ENCODE measurements at regions not wholly inside any gene's neighbourhood (a gene's known extent, or its start where the extent isn't known, plus 50 kb on each side); places are given as distances from the start of the nearest gene placed in this dataset.
A peak's percentile ranks its signal among the peaks of the same experiment; 100 is the strongest.

DNA sequence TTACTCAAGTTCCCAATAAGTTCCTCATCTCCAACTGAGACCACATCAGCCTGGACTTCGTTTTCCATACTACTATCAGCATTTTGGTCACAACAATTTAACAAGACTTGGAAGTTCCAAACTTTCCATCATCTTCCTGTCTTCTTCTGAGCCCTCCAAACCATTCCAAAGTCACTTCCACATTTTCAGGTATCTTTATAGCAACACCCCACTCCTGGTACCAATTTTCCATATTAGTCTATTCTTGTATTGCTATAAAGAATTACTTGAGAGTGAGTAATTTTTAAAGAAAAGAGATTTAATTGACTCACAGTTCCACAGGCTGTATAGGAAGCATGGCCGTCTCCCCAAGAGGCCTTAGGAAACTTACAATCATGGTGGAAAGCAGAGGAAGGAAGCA, 138.6 kb upstream of the GPRIN3 start:
- H3K27me3 ChIP-seq (replicated peaks in 1 of 7): no peaks in the 10 kb centered on the region
- H3K4me3 ChIP-seq: no peak overlapping the region
- TF ChIP-seq, protein P1, sequence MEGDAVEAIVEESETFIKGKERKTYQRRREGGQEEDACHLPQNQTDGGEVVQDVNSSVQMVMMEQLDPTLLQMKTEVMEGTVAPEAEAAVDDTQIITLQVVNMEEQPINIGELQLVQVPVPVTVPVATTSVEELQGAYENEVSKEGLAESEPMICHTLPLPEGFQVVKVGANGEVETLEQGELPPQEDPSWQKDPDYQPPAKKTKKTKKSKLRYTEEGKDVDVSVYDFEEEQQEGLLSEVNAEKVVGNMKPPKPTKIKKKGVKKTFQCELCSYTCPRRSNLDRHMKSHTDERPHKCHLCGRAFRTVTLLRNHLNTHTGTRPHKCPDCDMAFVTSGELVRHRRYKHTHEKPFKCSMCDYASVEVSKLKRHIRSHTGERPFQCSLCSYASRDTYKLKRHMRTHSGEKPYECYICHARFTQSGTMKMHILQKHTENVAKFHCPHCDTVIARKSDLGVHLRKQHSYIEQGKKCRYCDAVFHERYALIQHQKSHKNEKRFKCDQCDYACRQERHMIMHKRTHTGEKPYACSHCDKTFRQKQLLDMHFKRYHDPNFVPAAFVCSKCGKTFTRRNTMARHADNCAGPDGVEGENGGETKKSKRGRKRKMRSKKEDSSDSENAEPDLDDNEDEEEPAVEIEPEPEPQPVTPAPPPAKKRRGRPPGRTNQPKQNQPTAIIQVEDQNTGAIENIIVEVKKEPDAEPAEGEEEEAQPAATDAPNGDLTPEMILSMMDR (IDR thresholded peaks at IDR 0.05 in 8 of 11, conservative IDR thresholded peaks at IDR 0.05 in 3 of 11): no peak
- TF ChIP-seq POLR2A (IDR thresholded peaks at IDR 0.05) (no peak), POLR2AphosphoS5 (IDR thresholded peaks at IDR 0.05) (no peak)
- 68 to 83% (median 72%) methylated on average over 2 of the region's 2 CpGs for WGBS, 5 donors
- intact Hi-C loops (cut with DNase I; ENCODE audit: low total_unique reads): no loop called here
- no peak overlapping the region for H3K27ac ChIP-seq
- no peaks in the 10 kb centered on the region for H3K4me1 ChIP-seq
- no peaks in the 10 kb centered on the region for H3K36me3 ChIP-seq
- peaks cover 14 to 33% (median 27%) of the 10 kb centered on the region in 8 donors for H3K9me3 ChIP-seq
- no peak for DNase-seq

DNA sequence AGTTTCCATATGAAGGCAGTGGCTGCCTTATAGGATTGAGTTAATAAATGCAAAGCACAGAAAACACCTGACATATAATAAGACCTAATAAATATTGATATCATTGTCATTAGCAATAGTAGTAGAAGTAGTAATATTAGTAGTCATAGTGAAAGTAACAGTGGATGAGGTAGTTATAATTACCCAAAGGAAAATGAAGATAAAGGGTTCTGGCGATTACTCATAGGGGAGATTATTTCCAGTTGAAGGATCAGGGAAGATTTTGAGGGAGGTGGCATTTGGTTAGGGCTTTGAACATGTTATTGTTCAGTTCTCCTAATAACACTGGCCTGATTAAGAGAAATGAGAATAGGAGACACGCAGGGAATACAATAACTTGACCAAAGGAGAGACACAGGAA, 131.9 kb upstream of the GPRIN3 start:
- WGBS, 5 donors: 72 to 88% (median 86%) methylated on average over 2 of the region's 2 CpGs
- Histone ChIP-seq H3K4me3 (no peak overlapping the region), H3K27ac (no peak overlapping the region), H3K36me3 (no peaks in the 10 kb centered on the region), H3K27me3 (replicated peaks in 1 of 7) (no peaks in the 10 kb centered on the region), H3K4me1 (peaks cover 0 to 12% (median 6%) of the 10 kb centered on the region in 6 donors), H3K9me3 (peaks cover 0 to 2% (median 0%) of the 10 kb centered on the region in 8 donors)
- TF ChIP-seq, protein P1 (IDR thresholded peaks at IDR 0.05 in 8 of 11, conservative IDR thresholded peaks at IDR 0.05 in 3 of 11): no peak
- TF ChIP-seq POLR2A (IDR thresholded peaks at IDR 0.05): no peak
- no peak for TF ChIP-seq POLR2AphosphoS5 (IDR thresholded peaks at IDR 0.05)
- intact Hi-C loops (cut with DNase I; ENCODE audit: low total_unique reads): no loop called here
- no peak for DNase-seq

DNA sequence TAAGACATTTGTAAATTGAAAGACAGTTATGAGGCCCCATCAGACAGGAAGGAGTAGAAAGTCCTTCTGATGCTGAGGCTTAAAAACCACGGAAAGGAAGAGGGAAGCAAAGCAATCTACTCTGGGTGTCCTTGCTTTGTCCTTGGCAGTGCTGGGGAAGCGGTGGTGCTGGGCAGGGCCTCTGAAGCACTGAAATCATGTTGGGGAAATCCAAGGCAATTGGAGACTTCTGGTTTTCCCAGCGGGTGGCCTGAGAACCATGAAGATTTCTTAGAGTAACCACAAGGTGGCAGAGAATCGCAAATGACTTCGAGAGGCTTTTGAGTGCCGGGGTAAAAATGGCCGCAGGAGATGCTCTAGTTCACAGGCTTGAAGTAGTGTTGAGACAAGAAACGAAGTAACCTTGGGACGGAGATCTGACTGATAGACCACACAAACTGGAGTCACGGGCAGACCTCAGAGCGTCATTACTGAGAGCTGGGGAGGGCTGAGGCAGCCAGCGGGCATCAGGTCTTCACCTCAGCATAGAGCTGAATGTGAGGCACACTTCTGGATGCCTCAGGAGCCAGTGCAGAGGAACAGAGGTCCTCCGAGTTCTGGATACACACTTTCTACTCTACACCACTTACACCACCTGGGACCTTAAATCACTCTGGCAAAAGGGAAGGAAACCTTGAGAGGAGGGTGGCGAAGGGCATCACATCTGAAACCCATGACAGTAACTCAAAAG, 130.7 kb upstream of the GPRIN3 start:
- WGBS, 5 donors: 41 to 59% (median 45%) methylated on average over 14 of the region's 14 CpGs
- intact Hi-C loops (cut with DNase I; ENCODE audit: low total_unique reads): no loop called here

DNA sequence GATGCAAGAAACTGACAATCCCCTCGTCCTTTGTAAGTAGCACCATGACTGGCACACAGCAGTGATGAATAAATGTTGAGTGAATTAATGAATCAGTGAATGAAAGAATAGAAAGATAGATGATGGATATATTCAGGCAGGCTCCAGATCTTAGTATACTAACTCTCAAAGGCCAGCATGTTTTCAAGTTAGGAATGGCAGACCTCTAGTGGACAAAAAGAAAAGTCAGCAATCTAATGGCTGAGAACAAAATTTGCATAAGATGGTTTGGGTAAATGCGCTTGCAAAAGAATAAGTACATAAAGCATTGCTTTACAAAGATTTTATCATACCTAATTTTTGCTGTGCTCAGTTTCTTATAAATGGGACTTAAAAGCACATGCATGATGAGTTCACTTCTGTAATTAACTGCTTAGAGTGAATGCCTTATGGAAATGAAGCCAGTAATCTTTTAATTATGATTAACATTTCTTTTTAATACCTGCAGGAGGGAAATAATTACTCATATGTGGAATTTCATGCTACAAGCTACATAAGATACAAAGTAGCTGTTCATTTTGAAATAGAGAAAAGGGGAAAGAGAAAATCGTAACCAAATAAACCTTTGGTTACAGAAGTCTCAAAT, 126.9 kb upstream of the GPRIN3 start:
- WGBS, 5 donors: 54 to 69% (median 54%) methylated on average over 3 of the region's 3 CpGs
- Histone ChIP-seq H3K4me3 (no peak overlapping the region), H3K27ac (no peak overlapping the region), H3K4me1 (peaks cover 0 to 18% (median 6%) of the 10 kb centered on the region in 6 donors), H3K9me3 (no peaks in the 10 kb centered on the region), H3K36me3 (no peaks in the 10 kb centered on the region), H3K27me3 (replicated peaks in 1 of 7) (no peaks in the 10 kb centered on the region)
- TF ChIP-seq, protein P1 (IDR thresholded peaks at IDR 0.05 in 8 of 11, conservative IDR thresholded peaks at IDR 0.05 in 3 of 11): peak; percentile 49 to 78 (median 72)
- TF ChIP-seq POLR2AphosphoS5 (IDR thresholded peaks at IDR 0.05): no peak
- no peak for DNase-seq
- intact Hi-C loops (cut with DNase I; ENCODE audit: low total_unique reads): no loop called here

More for the DNA sequence above, 130.7 kb upstream of the GPRIN3 start:
- DNase-seq: peak; percentile 65
- Histone ChIP-seq H3K9me3 (no peaks in the 10 kb centered on the region), H3K27ac (peak overlapping the region in 1 of 8 donors; percentile 21), H3K4me1 (peaks cover 0 to 18% (median 6%) of the 10 kb centered on the region in 6 donors), H3K36me3 (no peaks in the 10 kb centered on the region), H3K4me3 (peak overlapping the region in 1 of 8 donors; percentile 38), H3K27me3 (replicated peaks in 1 of 7) (no peaks in the 10 kb centered on the region)
- TF ChIP-seq, protein P1 (IDR thresholded peaks at IDR 0.05 in 8 of 11, conservative IDR thresholded peaks at IDR 0.05 in 3 of 11): peak in 9 of 11 experiments; percentile 16 to 61 (median 43)
- TF ChIP-seq POLR2AphosphoS5 (IDR thresholded peaks at IDR 0.05): no peak
